ENCODE measurements at regions not wholly inside any gene's neighbourhood (a gene's known extent, or its start where the extent isn't known, plus 50 kb on each side); places are given as distances from the start of the nearest gene placed in this dataset.

DNA sequence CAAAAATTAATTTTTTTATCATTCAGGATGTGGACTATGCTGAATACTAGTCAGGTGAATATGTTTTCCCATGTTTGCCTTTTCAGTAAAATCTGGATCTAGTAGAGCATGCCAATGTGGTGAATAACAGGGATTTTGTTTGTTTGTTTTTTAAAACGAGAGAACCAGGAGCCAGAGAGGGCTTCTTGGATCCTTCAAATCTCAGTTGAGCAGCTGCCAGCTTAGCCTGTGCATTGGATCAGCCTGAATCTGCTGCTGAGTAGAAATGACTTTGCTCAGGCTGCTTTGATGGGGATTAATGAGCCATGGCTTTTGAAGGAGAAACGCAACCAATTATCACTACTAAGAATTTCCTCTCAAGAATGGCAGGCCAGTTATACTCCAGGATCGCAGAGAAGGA lies 493.8 kb downstream of the ARL4A start:
- no peak for DNase-seq (ENCODE audit: low spot score)
- peaks cover 1% of the 10 kb centered on the region for H3K27me3 Mint-ChIP-seq (ENCODE audit: low read depth)
- no peak overlapping the region for H3K27ac Mint-ChIP-seq
- intact Hi-C loops (cut with micrococcal nuclease) = no loop called here
- H3K4me3 Mint-ChIP-seq (ENCODE audit: low read depth) = no peak overlapping the region
- no peaks in the 10 kb centered on the region for H3K9me3 Mint-ChIP-seq
- H3K36me3 Mint-ChIP-seq (ENCODE audit: low read depth) = no peaks in the 10 kb centered on the region
- H3K4me1 Mint-ChIP-seq (ENCODE audit: low read depth) = no peaks in the 10 kb centered on the region

DNA sequence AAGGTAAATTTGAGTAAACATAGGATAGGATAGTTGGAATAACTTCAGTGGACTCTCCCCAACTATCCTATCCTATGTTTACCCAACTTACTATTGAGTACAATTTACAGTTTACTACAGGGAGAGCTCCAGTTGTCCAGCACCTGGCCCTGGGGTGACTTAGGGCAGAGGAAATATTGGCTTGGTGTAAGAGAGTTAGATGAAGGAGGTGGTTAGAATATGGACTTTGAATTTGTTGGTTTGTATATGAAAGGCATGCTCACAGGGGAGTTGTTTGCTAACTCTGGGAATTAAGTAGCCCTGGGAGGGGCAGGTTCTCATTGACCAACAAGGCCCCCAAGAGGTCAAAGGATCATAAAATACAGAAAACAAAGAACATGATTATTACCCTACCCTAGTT lies 497.7 kb downstream of the ARL4A start:
- no peak for DNase-seq (ENCODE audit: low spot score)
- Mint-ChIP-seq H3K36me3 (ENCODE audit: low read depth) (no peaks in the 10 kb centered on the region), H3K27me3 (ENCODE audit: low read depth) (peaks cover 1% of the 10 kb centered on the region), H3K27ac (no peak overlapping the region), H3K9me3 (no peaks in the 10 kb centered on the region), H3K4me3 (ENCODE audit: low read depth) (no peak overlapping the region), H3K4me1 (ENCODE audit: low read depth) (no peaks in the 10 kb centered on the region)
- intact Hi-C loops (cut with micrococcal nuclease) = no loop called here

DNA sequence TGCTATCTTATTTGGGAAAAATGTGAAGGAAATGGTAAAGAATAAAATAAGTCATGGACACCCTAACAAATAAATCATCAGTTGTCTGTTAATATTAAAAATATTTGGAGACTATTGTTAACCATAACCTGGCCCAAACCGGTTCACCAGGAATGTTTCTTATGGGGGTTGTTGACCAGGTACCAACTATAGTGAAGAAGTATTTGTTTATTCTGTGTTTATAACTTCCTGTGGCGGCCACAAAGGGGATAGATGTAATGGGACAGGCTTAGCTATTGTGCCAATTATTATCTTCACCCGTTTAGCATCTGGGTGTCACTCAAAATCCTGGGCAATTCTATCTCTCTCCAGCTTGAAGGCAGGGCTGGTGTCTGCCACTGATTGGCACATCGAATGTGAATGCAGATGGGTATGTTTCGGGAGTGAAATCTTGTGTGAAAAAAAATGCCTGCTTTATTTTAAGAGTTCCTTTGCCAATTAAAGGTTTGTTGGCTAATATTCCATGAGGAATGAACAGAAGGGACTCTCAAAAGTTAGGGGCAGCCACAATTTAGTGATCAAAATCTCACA lies 500.9 kb downstream of the ARL4A start:
- DNase-seq (ENCODE audit: low spot score) = no peak
- Mint-ChIP-seq H3K4me1 (ENCODE audit: low read depth) (no peaks in the 10 kb centered on the region), H3K27ac (no peak overlapping the region), H3K4me3 (ENCODE audit: low read depth) (no peak overlapping the region), H3K36me3 (ENCODE audit: low read depth) (no peaks in the 10 kb centered on the region), H3K9me3 (no peaks in the 10 kb centered on the region), H3K27me3 (ENCODE audit: low read depth) (peaks cover 1% of the 10 kb centered on the region)
- intact Hi-C loops (cut with micrococcal nuclease) = no loop called here

DNA sequence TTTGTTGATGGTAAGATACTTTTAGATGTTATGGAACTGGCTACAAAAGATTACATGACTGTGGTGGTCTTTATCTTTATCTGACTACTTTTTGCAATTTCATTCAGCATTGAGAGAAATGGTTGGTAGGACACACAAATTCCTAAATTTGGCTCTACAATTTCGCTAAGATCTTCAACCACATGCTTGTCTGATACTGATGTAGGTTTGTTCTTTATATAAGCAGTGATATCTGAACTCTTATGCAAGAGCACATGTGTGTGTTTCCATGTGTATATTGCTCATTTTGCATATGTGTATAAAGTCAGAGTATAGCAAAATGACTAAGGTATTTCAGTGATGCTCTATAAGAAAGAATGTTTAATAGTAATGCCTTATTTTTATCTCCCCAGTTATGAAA lies 501.5 kb downstream of the ARL4A start:
- Mint-ChIP-seq H3K27ac (no peak overlapping the region), H3K4me3 (ENCODE audit: low read depth) (no peak overlapping the region), H3K4me1 (ENCODE audit: low read depth) (no peaks in the 10 kb centered on the region), H3K36me3 (ENCODE audit: low read depth) (no peaks in the 10 kb centered on the region), H3K9me3 (no peaks in the 10 kb centered on the region), H3K27me3 (ENCODE audit: low read depth) (peaks cover 1% of the 10 kb centered on the region)
- DNase-seq (ENCODE audit: low spot score) = no peak
- intact Hi-C loops (cut with micrococcal nuclease) = no loop called here

DNA sequence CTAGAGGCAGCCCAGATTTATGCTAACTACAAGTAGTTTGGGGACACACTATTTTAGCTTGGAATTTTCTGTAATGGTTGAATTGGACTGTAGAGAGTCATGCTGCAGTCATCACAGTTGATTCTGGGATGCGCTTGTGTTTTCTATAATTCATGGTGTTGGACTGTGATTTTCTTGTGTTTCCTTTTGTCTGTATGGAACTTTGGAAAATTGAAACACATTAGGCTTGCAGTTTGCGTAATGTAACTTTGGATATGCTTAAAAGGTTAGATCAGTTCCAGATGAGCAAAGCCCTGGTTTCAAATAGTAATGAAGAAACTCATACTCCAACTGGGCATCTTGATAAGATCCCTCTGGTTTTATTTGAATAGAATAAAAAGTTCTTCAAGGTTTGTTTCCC lies 502.2 kb downstream of the ARL4A start:
- DNase-seq (ENCODE audit: low spot score) = no peak
- intact Hi-C loops (cut with micrococcal nuclease) = no loop called here
- Mint-ChIP-seq H3K9me3 (no peaks in the 10 kb centered on the region), H3K4me1 (ENCODE audit: low read depth) (no peaks in the 10 kb centered on the region), H3K27me3 (ENCODE audit: low read depth) (no peaks in the 10 kb centered on the region), H3K36me3 (ENCODE audit: low read depth) (no peaks in the 10 kb centered on the region), H3K27ac (no peak overlapping the region), H3K4me3 (ENCODE audit: low read depth) (no peak overlapping the region)

DNA sequence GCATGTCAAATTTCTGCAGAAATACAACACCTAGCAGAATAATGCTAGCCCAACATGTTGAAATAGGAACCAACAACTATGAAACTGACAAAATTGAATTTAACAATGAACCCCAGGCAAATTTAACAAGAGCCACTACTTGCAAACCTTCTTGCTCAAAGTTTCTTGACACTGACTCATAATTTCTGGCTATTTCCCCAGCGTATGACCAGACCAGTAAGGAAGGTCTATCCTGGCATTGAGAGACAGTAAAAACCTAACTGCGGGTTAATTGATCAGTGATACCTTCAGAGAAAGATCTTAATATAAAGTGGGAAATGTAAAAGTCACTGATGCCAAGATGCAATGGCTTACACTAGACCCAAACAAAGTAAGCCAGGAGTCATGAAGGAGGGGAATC lies 510.1 kb downstream of the ARL4A start:
- Mint-ChIP-seq H3K4me1 (ENCODE audit: low read depth) (no peaks in the 10 kb centered on the region), H3K36me3 (ENCODE audit: low read depth) (no peaks in the 10 kb centered on the region), H3K4me3 (ENCODE audit: low read depth) (no peak overlapping the region), H3K9me3 (no peaks in the 10 kb centered on the region), H3K27me3 (ENCODE audit: low read depth) (no peaks in the 10 kb centered on the region), H3K27ac (no peak overlapping the region)
- no peak for DNase-seq (ENCODE audit: low spot score)
- intact Hi-C loops (cut with micrococcal nuclease) = no loop called here

DNA sequence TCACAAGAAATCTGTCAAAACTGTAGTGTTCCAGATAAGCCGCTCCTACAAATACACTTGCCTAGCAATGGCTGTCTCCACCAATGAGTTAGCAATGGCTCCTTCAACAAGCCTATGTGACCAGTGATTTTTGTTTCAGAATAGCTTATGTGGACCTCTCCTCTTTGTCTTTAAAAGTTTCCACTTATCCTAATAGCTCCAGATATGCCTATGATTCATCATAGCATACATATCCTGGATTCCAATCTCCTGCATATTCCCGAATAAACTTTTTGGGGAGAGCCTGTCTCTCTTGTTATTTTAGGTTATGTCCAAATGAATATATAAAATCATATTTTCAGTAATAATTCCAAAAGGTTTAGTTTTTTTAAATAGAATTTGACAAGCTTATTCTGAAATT lies 510.6 kb downstream of the ARL4A start:
- H3K4me1 Mint-ChIP-seq (ENCODE audit: low read depth) = no peaks in the 10 kb centered on the region
- no peaks in the 10 kb centered on the region for H3K27me3 Mint-ChIP-seq (ENCODE audit: low read depth)
- H3K36me3 Mint-ChIP-seq (ENCODE audit: low read depth) = no peaks in the 10 kb centered on the region
- no peaks in the 10 kb centered on the region for H3K9me3 Mint-ChIP-seq
- DNase-seq (ENCODE audit: low spot score) = no peak
- no peak overlapping the region for H3K4me3 Mint-ChIP-seq (ENCODE audit: low read depth)
- intact Hi-C loops (cut with micrococcal nuclease) = no loop called here
- H3K27ac Mint-ChIP-seq = no peak overlapping the region

DNA sequence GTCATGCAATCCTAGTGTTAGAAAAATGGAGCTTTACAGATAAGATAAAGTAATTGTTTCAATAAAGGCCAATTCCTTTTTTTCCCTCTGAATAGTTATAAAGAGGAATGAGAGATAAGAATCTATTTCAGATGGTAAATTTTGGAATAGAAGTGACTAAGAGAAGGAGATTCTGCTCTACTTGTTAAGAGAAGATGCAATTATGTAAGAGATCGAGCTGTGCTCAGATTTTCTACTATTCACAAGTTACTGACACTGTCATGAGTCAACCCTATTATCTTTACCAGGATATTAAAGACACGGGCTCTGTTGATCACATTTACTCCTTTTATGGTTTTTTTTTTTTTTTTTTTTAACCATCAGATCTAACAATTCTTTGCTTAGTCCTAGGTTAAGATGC lies 511.3 kb downstream of the ARL4A start:
- Mint-ChIP-seq H3K27ac (no peak overlapping the region), H3K4me3 (ENCODE audit: low read depth) (no peak overlapping the region), H3K36me3 (ENCODE audit: low read depth) (no peaks in the 10 kb centered on the region), H3K9me3 (no peaks in the 10 kb centered on the region), H3K27me3 (ENCODE audit: low read depth) (no peaks in the 10 kb centered on the region), H3K4me1 (ENCODE audit: low read depth) (no peaks in the 10 kb centered on the region)
- intact Hi-C loops (cut with micrococcal nuclease) = no loop called here
- DNase-seq (ENCODE audit: low spot score) = no peak

DNA sequence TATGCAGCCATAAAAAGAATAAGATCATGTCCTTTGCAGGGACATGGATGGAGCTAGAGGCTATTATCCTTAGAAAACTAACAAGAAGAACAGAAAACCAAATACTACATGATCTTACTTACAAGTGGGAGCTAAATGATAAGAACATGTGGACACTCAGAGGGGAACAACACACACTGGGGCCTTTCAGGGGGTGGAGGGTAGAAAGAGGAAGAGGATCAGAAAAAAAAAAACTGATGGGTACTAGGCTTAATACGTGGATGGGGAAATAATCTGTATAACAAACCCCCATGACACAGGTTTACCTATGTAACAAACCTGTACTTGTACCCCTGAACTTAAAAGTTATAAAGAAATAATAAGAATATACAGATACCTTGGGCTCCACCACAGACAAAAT lies 514.2 kb downstream of the ARL4A start:
- Mint-ChIP-seq H3K27ac (no peak overlapping the region), H3K9me3 (no peaks in the 10 kb centered on the region), H3K27me3 (ENCODE audit: low read depth) (no peaks in the 10 kb centered on the region), H3K36me3 (ENCODE audit: low read depth) (no peaks in the 10 kb centered on the region), H3K4me1 (ENCODE audit: low read depth) (no peaks in the 10 kb centered on the region), H3K4me3 (ENCODE audit: low read depth) (no peak overlapping the region)
- intact Hi-C loops (cut with micrococcal nuclease) = no loop called here
- no peak for DNase-seq (ENCODE audit: low spot score)

DNA sequence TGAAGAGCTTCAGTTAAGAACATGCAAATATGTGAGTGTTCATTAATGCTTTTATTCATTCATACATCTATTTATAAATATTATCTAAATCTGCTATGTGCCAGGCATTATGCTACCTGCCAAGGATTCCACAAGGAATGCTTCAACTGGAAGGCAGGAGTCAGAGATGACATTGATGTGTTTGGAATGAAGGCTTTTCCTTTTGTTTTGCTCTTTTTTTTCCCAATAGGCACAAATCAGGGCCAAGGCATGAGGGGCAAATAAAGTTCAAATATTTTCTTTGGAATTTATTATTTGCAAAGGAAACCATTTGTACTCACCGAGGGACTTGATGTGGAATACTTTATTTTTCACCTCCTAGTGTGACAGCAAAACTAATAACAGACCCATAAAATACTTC lies 530.3 kb downstream of the ARL4A start:
- H3K27ac Mint-ChIP-seq = no peak overlapping the region
- intact Hi-C loops (cut with micrococcal nuclease) = no loop called here
- H3K4me1 Mint-ChIP-seq (ENCODE audit: low read depth) = no peaks in the 10 kb centered on the region
- no peak overlapping the region for H3K4me3 Mint-ChIP-seq (ENCODE audit: low read depth)
- H3K9me3 Mint-ChIP-seq = no peaks in the 10 kb centered on the region
- no peaks in the 10 kb centered on the region for H3K36me3 Mint-ChIP-seq (ENCODE audit: low read depth)
- no peaks in the 10 kb centered on the region for H3K27me3 Mint-ChIP-seq (ENCODE audit: low read depth)
- no peak for DNase-seq (ENCODE audit: low spot score)

DNA sequence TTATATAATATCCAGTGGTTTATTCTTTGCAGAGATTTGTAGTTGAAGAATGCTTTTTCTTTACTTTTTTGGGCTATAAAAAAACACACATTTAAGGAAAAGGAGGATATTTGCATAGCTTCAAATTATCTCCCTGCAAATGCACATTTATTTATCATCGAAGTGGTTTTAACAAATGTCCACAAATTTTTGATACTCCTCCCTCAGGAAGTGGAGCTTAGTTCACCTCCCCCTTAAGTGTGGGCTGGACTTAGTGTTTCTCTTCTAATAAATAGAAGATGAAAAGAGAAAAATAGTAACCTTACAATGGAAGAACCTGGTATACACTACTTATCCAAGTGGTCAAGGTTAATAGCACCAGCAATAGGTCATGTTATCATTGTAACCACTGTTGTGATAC lies 537.6 kb downstream of the ARL4A start:
- no peak overlapping the region for H3K27ac Mint-ChIP-seq
- no peaks in the 10 kb centered on the region for H3K4me1 Mint-ChIP-seq (ENCODE audit: low read depth)
- H3K9me3 Mint-ChIP-seq = no peaks in the 10 kb centered on the region
- H3K36me3 Mint-ChIP-seq (ENCODE audit: low read depth) = no peaks in the 10 kb centered on the region
- no peak overlapping the region for H3K4me3 Mint-ChIP-seq (ENCODE audit: low read depth)
- DNase-seq (ENCODE audit: low spot score) = no peak
- no peaks in the 10 kb centered on the region for H3K27me3 Mint-ChIP-seq (ENCODE audit: low read depth)
- intact Hi-C loops (cut with micrococcal nuclease) = no loop called here

DNA sequence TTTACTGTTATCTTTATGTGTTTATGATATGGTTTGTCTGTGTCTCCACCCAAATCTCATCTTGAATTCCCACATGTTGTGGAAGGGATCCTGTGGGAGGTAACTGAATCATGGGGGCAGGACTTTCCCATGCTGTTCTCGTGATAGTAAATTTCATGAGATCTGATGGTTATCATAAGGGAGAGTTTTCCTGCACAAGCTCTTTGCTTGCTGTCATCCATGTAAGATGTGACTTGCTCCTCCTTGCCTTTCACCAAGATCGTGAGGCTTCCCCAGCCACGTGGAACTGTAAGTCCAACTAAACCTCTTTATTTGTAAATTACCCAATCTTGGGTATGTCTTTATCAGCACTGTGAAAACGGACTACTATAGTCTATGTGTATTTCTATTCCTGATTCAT lies 539.0 kb downstream of the ARL4A start:
- intact Hi-C loops (cut with micrococcal nuclease) = no loop called here
- Mint-ChIP-seq H3K4me1 (ENCODE audit: low read depth) (no peaks in the 10 kb centered on the region), H3K27ac (no peak overlapping the region), H3K27me3 (ENCODE audit: low read depth) (no peaks in the 10 kb centered on the region), H3K36me3 (ENCODE audit: low read depth) (no peaks in the 10 kb centered on the region), H3K9me3 (no peaks in the 10 kb centered on the region), H3K4me3 (ENCODE audit: low read depth) (no peak overlapping the region)
- DNase-seq (ENCODE audit: low spot score) = no peak

DNA sequence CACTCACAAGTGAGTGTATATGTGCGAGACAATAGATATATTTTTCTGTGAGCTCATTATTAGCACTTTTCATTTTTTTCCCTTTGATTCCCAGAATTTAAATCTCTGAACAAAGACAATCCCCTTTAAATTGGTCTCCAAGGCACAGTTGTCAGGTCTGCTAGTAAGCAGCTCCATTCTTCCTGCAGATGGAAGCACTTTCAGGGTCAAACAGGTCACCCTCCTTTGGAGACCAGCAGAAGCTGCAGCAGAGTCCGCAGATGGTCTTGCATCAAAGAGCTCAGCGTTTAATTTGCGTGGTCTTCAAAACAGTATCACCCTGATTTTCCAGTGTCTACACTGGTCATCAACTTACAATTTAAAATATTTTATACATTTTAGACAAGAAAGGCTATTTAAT lies 543.8 kb downstream of the ARL4A start:
- intact Hi-C loops (cut with micrococcal nuclease) = no loop called here
- Mint-ChIP-seq H3K27me3 (ENCODE audit: low read depth) (no peaks in the 10 kb centered on the region), H3K4me3 (ENCODE audit: low read depth) (no peak overlapping the region)

DNA sequence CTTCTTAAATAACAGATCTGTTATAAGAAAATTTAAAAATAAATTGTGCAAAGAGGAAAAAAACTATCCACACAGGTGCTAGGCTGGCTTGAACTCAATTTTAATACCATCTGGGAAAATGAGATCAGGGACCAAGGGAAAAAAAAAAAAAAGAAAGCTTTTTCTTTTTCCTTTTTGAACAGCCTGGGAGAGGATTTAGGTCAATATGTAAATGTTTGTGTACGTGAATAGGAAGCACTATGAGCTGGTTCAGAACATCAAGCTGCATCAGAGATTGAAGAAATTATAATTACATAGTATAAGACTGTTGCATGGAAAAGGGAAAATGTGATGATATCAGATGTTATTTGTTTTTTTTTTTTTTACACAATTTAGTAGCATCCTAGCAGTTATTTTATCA lies 548.0 kb downstream of the ARL4A start:
- H3K4me1 Mint-ChIP-seq (ENCODE audit: low read depth) = no peaks in the 10 kb centered on the region
- H3K9me3 Mint-ChIP-seq = no peaks in the 10 kb centered on the region
- no peaks in the 10 kb centered on the region for H3K36me3 Mint-ChIP-seq (ENCODE audit: low read depth)
- H3K27ac Mint-ChIP-seq = no peak overlapping the region
- DNase-seq (ENCODE audit: low spot score) = no peak
- intact Hi-C loops (cut with micrococcal nuclease) = no loop called here
- no peaks in the 10 kb centered on the region for H3K27me3 Mint-ChIP-seq (ENCODE audit: low read depth)
- H3K4me3 Mint-ChIP-seq (ENCODE audit: low read depth) = no peak overlapping the region

More for the DNA sequence above, 543.8 kb downstream of the ARL4A start:
- no peak for DNase-seq (ENCODE audit: low spot score)
- Mint-ChIP-seq H3K36me3 (ENCODE audit: low read depth) (no peaks in the 10 kb centered on the region), H3K9me3 (no peaks in the 10 kb centered on the region), H3K4me1 (ENCODE audit: low read depth) (no peaks in the 10 kb centered on the region), H3K27ac (no peak overlapping the region)

All from activated T-helper 2 cell treated with anti-CD3 and anti-CD28 coated beads, Interferon-gamma antibody, Interleukin-2, Interleukin-4, amounts not matched to agents 10 μg/mL and 5 μg/mL and 100 μg/mL, durations not matched to agents 14 hours and 24 hours and 36 hours (primary cell).